Adrenal gland (tissue), 5 donors: ENCODE measurements at regions not wholly inside any gene's neighbourhood (a gene's known extent, or its start where the extent isn't known, plus 50 kb on each side); places are given as distances from the start of the nearest gene placed in this dataset.

Experiments used
- CTCF ChIP-seq, 6 experiments: fragments of 450-650 bp in 4 of 6; fragments of 200-600 bp in 2 of 6; sonication (generic) in 1 of 6; IDR thresholded peaks; 1 replicate in 5 of 6; 2 replicates in 1 of 6; pipeline versions ENCODE4 v1.5.1 to v1.8.0; 2016 to 2021; ENCODE audit warnings: antibody characterized with exemption in 6 of 6, mild to moderate bottlenecking in 2 of 6, moderate library complexity in 1 of 6
- POLR2A ChIP-seq, 2 donors: fragments of 450-650 bp; IDR thresholded peaks; one replicate each; pipeline ENCODE4 v1.6.1; 2017; ENCODE audit warnings: antibody characterized with exemption in 2 of 2, mild to moderate bottlenecking in 2 of 2, moderate library complexity in 1 of 2
- donor health status: DM: no; HTN: no; CAD: no.

DNA sequence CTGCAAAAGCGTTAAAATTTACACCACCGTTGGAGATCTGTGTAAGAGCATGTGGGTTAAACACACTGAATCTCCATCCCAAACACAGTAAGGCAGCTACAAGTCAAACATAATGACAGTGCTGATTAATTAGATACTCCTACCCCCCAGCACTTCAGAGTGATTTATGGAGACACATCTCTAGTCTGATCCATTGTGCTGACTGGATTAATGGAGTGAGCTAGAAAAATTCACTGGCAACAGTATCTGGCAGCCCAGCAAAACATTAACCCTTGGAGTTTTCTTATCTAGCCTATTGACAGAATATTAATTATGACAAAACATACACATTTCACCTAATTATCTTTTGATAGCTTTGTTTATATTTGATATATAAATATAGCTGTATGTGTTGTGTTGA lies 188.6 kb upstream of the ISL1 start:
- no peak for TF ChIP-seq POLR2A (IDR thresholded peaks at IDR 0.05)
- TF ChIP-seq CTCF (IDR thresholded peaks at IDR 0.05): no peak
